IMR-90 (cell line): ENCODE measurements at regions not wholly inside any gene's neighbourhood (a gene's known extent, or its start where the extent isn't known, plus 50 kb on each side); places are given as distances from the start of the nearest gene placed in this dataset.

Experiments used
- ATAC-seq: fragments of 200-7000 bp; cut with Tn5 transposase; 2 replicates; pipeline ENCODE4 v1.9.1; 2020; ENCODE audit warnings: low read depth, mild to moderate bottlenecking, moderate library complexity
- BruUV-seq: library from RNA; stranded (reverse); fragments of 400-500 nt; replicated peaks from 2 replicates; lab custom pipeline; 2021; lab: Mats Ljungman, UMichigan
- CTCF ChIA-PET: fragments of 300-600 bp; formaldehyde crosslinking; extraction: SDS; loops from one replicate; lab custom pipeline; 2021; ENCODE audit warnings: antibody characterized with exemption; lab: Yijun Ruan, JAX
- POLR2A ChIA-PET: fragments of 300-600 bp; sonication (Branson Sonifier 250); formaldehyde crosslinking; loops from one replicate; lab custom pipeline; 2022; ENCODE audit warnings: antibody characterized with exemption; ENCODE audit not compliant: unreplicated experiment; lab: Charles Lee
- DNase-seq: peaks from one replicate; pipeline ENCODE4 v3.0.0; 2013
- H2AFZ ChIP-seq: replicated peaks from 2 replicates; pipeline ENCODE3; 2013; ENCODE audit warnings: low read length, mild to moderate bottlenecking; ENCODE audit not compliant: poor library complexity
- H2AK5ac ChIP-seq: 2 replicates; pipeline ENCODE4 v1.6.1; 2013; ENCODE audit warnings: low read depth, low read length, inconsistent platforms
- H2AK9ac ChIP-seq: replicated peaks from 2 replicates; pipeline ENCODE3; 2013; ENCODE audit warnings: mild to moderate bottlenecking, low read depth, low read length, moderate library complexity; ENCODE audit not compliant: poor library complexity
- H2BK120ac ChIP-seq: 2 replicates; pipeline ENCODE4 v1.6.1; 2013; ENCODE audit warnings: low read depth, low read length, inconsistent platforms
- H2BK15ac ChIP-seq: 3 replicates; pipeline ENCODE4 v1.6.1; 2013; ENCODE audit warnings: low read depth, low read length, inconsistent platforms
- H2BK20ac ChIP-seq: 2 replicates; pipeline ENCODE4 v1.6.1; 2013; ENCODE audit warnings: low read depth, mild to moderate bottlenecking, inconsistent platforms, low read length, moderate library complexity
- H2BK5ac ChIP-seq: 2 replicates; pipeline ENCODE4 v1.6.1; 2013; ENCODE audit warnings: mild to moderate bottlenecking, low read depth, low read length, inconsistent platforms; ENCODE audit not compliant: poor library complexity, severe bottlenecking
- H3K14ac ChIP-seq: replicated peaks from 2 replicates; pipeline ENCODE4 v1.6.1; 2013; ENCODE audit warnings: low read depth, low read length, inconsistent platforms
- H3K18ac ChIP-seq: 2 replicates; pipeline ENCODE4 v1.6.1; 2013; ENCODE audit warnings: low read depth, low read length, control low read depth
- H3K23ac ChIP-seq: 2 replicates; pipeline ENCODE4 v1.6.1; 2013; ENCODE audit warnings: low read depth, low read length, inconsistent platforms
- H3K27ac ChIP-seq: 2 replicates; pipeline ENCODE4 v1.5.1; 2013; ENCODE audit warnings: mild to moderate bottlenecking, control low read depth, low read length; ENCODE audit not compliant: insufficient read depth
- H3K27me3 ChIP-seq: 2 replicates; pipeline ENCODE4 v1.6.1; 2013; ENCODE audit warnings: low read length; ENCODE audit not compliant: control insufficient read depth, insufficient read depth
- H3K36me3 ChIP-seq: 2 replicates; pipeline ENCODE4 v1.6.1; 2013; ENCODE audit warnings: low read length, mixed read lengths; ENCODE audit not compliant: control insufficient read depth, insufficient read depth
- H3K4ac ChIP-seq: 2 replicates; pipeline ENCODE4 v1.6.1; 2013; ENCODE audit warnings: low read depth, low read length, inconsistent platforms
- H3K4me1 ChIP-seq: 2 replicates; pipeline ENCODE4 v1.6.1; 2013; ENCODE audit warnings: low read length, mixed read lengths; ENCODE audit not compliant: control insufficient read depth, insufficient read depth
- H3K4me2 ChIP-seq: 2 replicates; pipeline ENCODE4 v1.6.1; 2013; ENCODE audit warnings: low read depth, mild to moderate bottlenecking, control low read depth, low read length, moderate library complexity
- H3K4me3 ChIP-seq: 2 replicates; pipeline ENCODE4 v1.5.1; 2013; ENCODE audit warnings: low read depth, mild to moderate bottlenecking, control low read depth, low read length, moderate library complexity; ENCODE audit not compliant: insufficient read depth
- H3K56ac ChIP-seq: 2 replicates; pipeline ENCODE4 v1.6.1; 2013; ENCODE audit warnings: low read length, inconsistent platforms; ENCODE audit not compliant: insufficient read depth; ENCODE audit errors: extremely low read depth
- H3K79me1 ChIP-seq, 2 experiments: 2 replicates each; pipeline ENCODE4 v1.6.1; 2013; ENCODE audit warnings: low read length in 2 of 2, inconsistent platforms in 1 of 2, low read depth in 1 of 2
- H3K9ac ChIP-seq: 2 replicates; pipeline ENCODE4 v1.6.1; 2013; ENCODE audit warnings: low read depth, low read length, control low read depth
- H3K9me1 ChIP-seq: 2 replicates; pipeline ENCODE4 v1.6.1; 2013; ENCODE audit warnings: low read length, inconsistent platforms; ENCODE audit not compliant: insufficient read depth
- H3K9me3 ChIP-seq: 2 replicates; pipeline ENCODE4 v1.6.1; 2013; ENCODE audit warnings: low read length; ENCODE audit not compliant: control insufficient read depth, insufficient read depth
- H4K20me1 ChIP-seq: 2 replicates; pipeline ENCODE4 v1.6.1; 2013; ENCODE audit warnings: low read length, inconsistent platforms; ENCODE audit not compliant: insufficient read depth
- H4K5ac ChIP-seq: 2 replicates; pipeline ENCODE4 v1.6.1; 2013; ENCODE audit warnings: mild to moderate bottlenecking, low read depth, low read length, control low read depth
- H4K8ac ChIP-seq, 2 experiments: 2 replicates each; pipeline ENCODE4 v1.6.1; 2013; ENCODE audit warnings: low read depth in 2 of 2, low read length in 2 of 2, control low read depth in 1 of 2, inconsistent platforms in 1 of 2
- H4K91ac ChIP-seq: 2 replicates; pipeline ENCODE4 v1.6.1; 2013; ENCODE audit warnings: low read depth, low read length, inconsistent platforms; ENCODE audit not compliant: insufficient read depth
- BHLHE40 ChIP-seq: fragments of 150-350 bp; IDR thresholded peaks from 2 replicates; pipeline ENCODE4 v1.6.1; 2016; ENCODE audit warnings: mild to moderate bottlenecking, low read depth, low read length
- CTCF ChIP-seq: conservative IDR thresholded peaks from 2 replicates; pipeline ENCODE4 v1.5.1; 2012; ENCODE audit warnings: mild to moderate bottlenecking, low read depth, low read length, improper control_type of control experiment
- FOS ChIP-seq: fragments of 150-350 bp; IDR thresholded peaks from 2 replicates; pipeline ENCODE4 v1.6.1; 2016; ENCODE audit warnings: low read depth, low read length
- MXI1 ChIP-seq: IDR thresholded peaks from 2 replicates; pipeline ENCODE4 v1.6.1; 2012; ENCODE audit warnings: low read depth, mild to moderate bottlenecking, low read length, moderate library complexity, borderline replicate concordance
- NFE2L2 ChIP-seq: fragments of 150-350 bp; IDR thresholded peaks from 2 replicates; pipeline ENCODE4 v1.6.1; 2016; ENCODE audit warnings: low read depth, mild to moderate bottlenecking, low read length
- POLR2A ChIP-seq: IDR thresholded peaks from 2 replicates; pipeline ENCODE4 v1.6.1; 2012; ENCODE audit warnings: mild to moderate bottlenecking, low read depth, low read length
- RAD21 ChIP-seq: IDR thresholded peaks from 2 replicates; pipeline ENCODE4 v1.6.1; 2012; ENCODE audit warnings: low read length, improper control_type of control experiment
- RCOR1 ChIP-seq: IDR thresholded peaks from 2 replicates; pipeline ENCODE4 v1.6.1; 2012; ENCODE audit warnings: mild to moderate bottlenecking, low read length, improper control_type of control experiment; ENCODE audit not compliant: insufficient replicate concordance
- RFX5 ChIP-seq: IDR thresholded peaks from 2 replicates; pipeline ENCODE4 v1.8.0; 2012; ENCODE audit warnings: low read depth, mild to moderate bottlenecking, low read length, moderate library complexity
- SMC3 ChIP-seq: fragments of 150-350 bp; IDR thresholded peaks from 2 replicates; pipeline ENCODE4 v1.6.1; 2016; ENCODE audit warnings: low read depth, mild to moderate bottlenecking, antibody characterized with exemption, low read length, moderate library complexity
- USF2 ChIP-seq: fragments of 150-350 bp; IDR thresholded peaks from 2 replicates; pipeline ENCODE4 v1.6.1; 2017; ENCODE audit warnings: mild to moderate bottlenecking, antibody characterized with exemption, low read length, low read depth
- WGBS, 2 experiments: methylation state at CpG; one replicate each; pipeline versions ENCODE4 v1.1.5 to v1.1.7; 2013; ENCODE audit warnings: missing lambda C conversion rate in 2 of 2; ENCODE audit not compliant: insufficient read length in 1 of 2; ENCODE audit errors: extremely low coverage in 2 of 2; 5-methylcytosine and 5-hydroxymethylcytosine counted together
- dilution Hi-C: fragments of 300-500 bp; cut with HindIII; formaldehyde crosslinking; loops from one replicate; pipeline ENCODE4 v1.14.3; 2018; ENCODE audit warnings: low sequenced_read_pairs; ENCODE audit not compliant: unreplicated experiment
- in situ Hi-C: fragments of 300-500 bp; cut with MboI; formaldehyde crosslinking; loops from 3 replicates; pipeline ENCODE4 v1.14.3; 2019; ENCODE audit warnings: low sequenced_read_pairs, inconsistent platforms, mixed read lengths
- intact Hi-C: fragments of 100-400 bp; cut with micrococcal nuclease; formaldehyde crosslinking; loops from 2 replicates; pipeline ENCODE4 v1.10.0; 2022

GRCh38 chr9:1804128-1804865 lies 210.8 kb upstream of the SMARCA2 start:
- H2AFZ ChIP-seq: no peak overlapping the region
- H3K36me3 ChIP-seq: no peaks in the 10 kb centered on the region
- no peak overlapping the region for H2BK5ac ChIP-seq
- H2BK15ac ChIP-seq: no peak overlapping the region
- no peak overlapping the region for H2BK20ac ChIP-seq
- no peak overlapping the region for H2AK5ac ChIP-seq
- no CpG with 5 or more reads among the region's 4 CpGs for WGBS, 2 experiments
- no peak overlapping the region for H4K8ac ChIP-seq
- H2BK120ac ChIP-seq: no peak overlapping the region
- H3K56ac ChIP-seq: no peak overlapping the region
- H3K9ac ChIP-seq: no peak overlapping the region
- no peak overlapping the region for H3K4me2 ChIP-seq
- H3K4ac ChIP-seq: no peak overlapping the region
- no peak overlapping the region for H3K27ac ChIP-seq
- no peaks in the 10 kb centered on the region for H4K20me1 ChIP-seq
- no peak overlapping the region for H4K91ac ChIP-seq
- no peak overlapping the region for H3K18ac ChIP-seq
- H3K9me1 ChIP-seq: no peaks in the 10 kb centered on the region
- no peak overlapping the region for H3K4me3 ChIP-seq
- no peak for TF ChIP-seq NFE2L2
- no peak for TF ChIP-seq RAD21
- no peak for TF ChIP-seq MXI1
- TF ChIP-seq CTCF: no peak
- no peak for TF ChIP-seq POLR2A
- TF ChIP-seq RCOR1: no peak
- no peak for TF ChIP-seq SMC3
- no peak for TF ChIP-seq RFX5
- TF ChIP-seq USF2: no peak
- TF ChIP-seq FOS: no peak
- TF ChIP-seq BHLHE40: no peak
- no peak overlapping the region for H4K5ac ChIP-seq
- dilution Hi-C loops: no loop called here
- no peaks in the 10 kb centered on the region for H3K27me3 ChIP-seq
- DNase-seq (no peak), ATAC-seq (no peak)
- H2AK9ac ChIP-seq: no peak overlapping the region
- no peaks in the 10 kb centered on the region for H3K4me1 ChIP-seq
- no peak overlapping the region for H3K23ac ChIP-seq
- CTCF ChIA-PET: no interaction called here
- no peaks in the 10 kb centered on the region for H3K79me1 ChIP-seq
- intact Hi-C loops: no loop called here
- peaks cover 6% of the 10 kb centered on the region; the same call in 1 of the 2 replicates for H3K9me3 ChIP-seq
- no TSS peak for BruUV-seq
- in situ Hi-C loops: no loop called here
- POLR2A ChIA-PET: no interaction called here
- H3K14ac ChIP-seq: no peak overlapping the region
